Keratinocyte (primary cell): ENCODE measurements at regions not wholly inside any gene's neighbourhood (a gene's known extent, or its start where the extent isn't known, plus 50 kb on each side); places are given as distances from the start of the nearest gene placed in this dataset.

Source experiments
- EZH2 ChIP-seq: IDR thresholded peaks from one replicate; pipeline ENCODE4 v1.6.1; 2012; ENCODE audit warnings: inconsistent platforms, mild to moderate bottlenecking, low read length, moderate library complexity
- TF ChIP-seq, protein P1 (sequence below), 3 experiments: IDR thresholded peaks in 1 of 3; conservative IDR thresholded peaks in 1 of 3; optimal IDR thresholded peaks in 1 of 3; 2 replicates in 2 of 3; 3 replicates in 1 of 3; pipeline versions ENCODE3 to v1.5.1; 2011; ENCODE audit warnings: low read length in 3 of 3, mild to moderate bottlenecking in 3 of 3, moderate library complexity in 2 of 3, control low read depth in 1 of 3, inconsistent platforms in 1 of 3; ENCODE audit not compliant: insufficient read depth in 2 of 3; ENCODE audit errors: extremely low read depth in 1 of 3

DNA sequence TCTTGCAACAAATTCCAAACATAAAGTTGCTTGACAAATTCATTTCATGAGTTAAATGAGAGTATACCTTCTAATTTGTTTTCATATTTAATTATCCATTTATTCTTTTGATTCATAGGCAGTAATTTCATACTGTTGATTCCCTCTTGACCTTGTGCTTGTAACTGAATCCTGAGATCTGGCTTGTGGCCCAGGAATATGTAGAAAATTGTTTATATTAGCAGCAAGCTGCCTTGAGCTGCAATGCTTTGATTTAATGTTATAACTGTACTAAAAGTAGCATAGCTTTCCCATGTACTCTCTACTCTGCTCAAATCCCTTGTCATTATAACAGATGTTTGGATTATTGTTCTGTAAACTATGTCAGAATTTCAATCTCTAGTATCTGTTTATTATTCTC, 780.7 kb downstream of the NR2F1-AS1 start:
- TF ChIP-seq, protein P1, sequence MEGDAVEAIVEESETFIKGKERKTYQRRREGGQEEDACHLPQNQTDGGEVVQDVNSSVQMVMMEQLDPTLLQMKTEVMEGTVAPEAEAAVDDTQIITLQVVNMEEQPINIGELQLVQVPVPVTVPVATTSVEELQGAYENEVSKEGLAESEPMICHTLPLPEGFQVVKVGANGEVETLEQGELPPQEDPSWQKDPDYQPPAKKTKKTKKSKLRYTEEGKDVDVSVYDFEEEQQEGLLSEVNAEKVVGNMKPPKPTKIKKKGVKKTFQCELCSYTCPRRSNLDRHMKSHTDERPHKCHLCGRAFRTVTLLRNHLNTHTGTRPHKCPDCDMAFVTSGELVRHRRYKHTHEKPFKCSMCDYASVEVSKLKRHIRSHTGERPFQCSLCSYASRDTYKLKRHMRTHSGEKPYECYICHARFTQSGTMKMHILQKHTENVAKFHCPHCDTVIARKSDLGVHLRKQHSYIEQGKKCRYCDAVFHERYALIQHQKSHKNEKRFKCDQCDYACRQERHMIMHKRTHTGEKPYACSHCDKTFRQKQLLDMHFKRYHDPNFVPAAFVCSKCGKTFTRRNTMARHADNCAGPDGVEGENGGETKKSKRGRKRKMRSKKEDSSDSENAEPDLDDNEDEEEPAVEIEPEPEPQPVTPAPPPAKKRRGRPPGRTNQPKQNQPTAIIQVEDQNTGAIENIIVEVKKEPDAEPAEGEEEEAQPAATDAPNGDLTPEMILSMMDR (optimal IDR thresholded peaks at IDR 0.05 in 1 of 3, IDR thresholded peaks at IDR 0.05 in 1 of 3, conservative IDR thresholded peaks at IDR 0.05 in 1 of 3; ENCODE audit: extremely low read depth in 1 of 3, insufficient read depth in 2 of 3, low read length in 3 of 3): no peak
- TF ChIP-seq EZH2: no peak
